GM12878 (cell line): ENCODE measurements at regions not wholly inside any gene's neighbourhood (a gene's known extent, or its start where the extent isn't known, plus 50 kb on each side); places are given as distances from the start of the nearest gene placed in this dataset.

Experiments used
- ATAC-seq: fragments of 200-7000 bp; cut with Tn5 transposase; 3 replicates; pipeline ENCODE4 v1.9.1; 2020; ENCODE audit warnings: mild to moderate bottlenecking, moderate library complexity
- BruUV-seq: library from RNA; stranded (reverse); fragments of 400-500 nt; replicated peaks from 2 replicates; lab custom pipeline; 2021; lab: Mats Ljungman, UMichigan
- CTCF ChIA-PET: fragments of 300-600 bp; sonication (Branson Sonifier 250); formaldehyde crosslinking; extraction: SDS; loops from one replicate; lab custom pipeline; 2021; ENCODE audit warnings: inconsistent platforms; lab: Yijun Ruan, JAX
- POLR2A ChIA-PET: fragments of 350-600 bp; formaldehyde crosslinking; extraction: SDS; loops from one replicate; lab custom pipeline; 2021; ENCODE audit warnings: inconsistent platforms; lab: Charles Lee
- RAD21 ChIA-PET: fragments of 300-600 bp; sonication (Branson Sonifier 250); formaldehyde crosslinking; loops from one replicate; lab custom pipeline; 2023; ENCODE audit warnings: antibody characterized with exemption; ENCODE audit not compliant: unreplicated experiment; lab: Charles Lee
- SMC1A ChIA-PET: fragments of 300-600 bp; sonication (Branson Sonifier 250); formaldehyde crosslinking; loops from one replicate; lab custom pipeline; 2023; ENCODE audit not compliant: unreplicated experiment, uncharacterized antibody; lab: Charles Lee
- DNase-seq: peaks from one replicate; pipeline ENCODE4 v3.0.0-alpha.2; 2011; ENCODE audit warnings: low read depth, low spot score
- FAIRE-seq: peaks from 3 replicates; lab custom pipeline; 2011; peaks lifted over from hg19 to GRCh38; lab: Jason Lieb, UNC
- H2AFZ ChIP-seq: 2 replicates; pipeline ENCODE4 v1.6.0; 2011; ENCODE audit warnings: low read depth, low read length, control low read depth; ENCODE audit not compliant: control insufficient read depth
- H3K27ac ChIP-seq: 2 replicates; pipeline ENCODE4 v1.5.1; 2011; ENCODE audit warnings: control low read depth; ENCODE audit not compliant: control insufficient read depth, insufficient read depth
- H3K27me3 ChIP-seq, 2 experiments: replicated peaks in 1 of 2; 2 replicates each; pipeline versions ENCODE4 v1.6.0 to v1.6.1; 2011; ENCODE audit warnings: low read length in 1 of 2; ENCODE audit not compliant: control insufficient read depth in 2 of 2, insufficient read depth in 2 of 2
- H3K36me3 ChIP-seq, 2 experiments: 2 replicates each; pipeline ENCODE4 v1.5.1; 2011; ENCODE audit warnings: low read length in 1 of 2; ENCODE audit not compliant: control insufficient read depth in 2 of 2, insufficient read depth in 2 of 2
- H3K4me1 ChIP-seq: 2 replicates; pipeline ENCODE4 v1.6.1; 2011; ENCODE audit warnings: mild to moderate bottlenecking, low read length, moderate library complexity, mixed read lengths; ENCODE audit not compliant: control insufficient read depth, insufficient read depth
- H3K4me2 ChIP-seq: 2 replicates; pipeline ENCODE4 v1.6.0; 2011; ENCODE audit warnings: control low read depth; ENCODE audit not compliant: control insufficient read depth, insufficient read depth
- H3K4me3 ChIP-seq: fragments of 200-600 bp; sonication (generic); 2 replicates; pipeline ENCODE4 v1.5.1; 2016
- H3K79me2 ChIP-seq: 2 replicates; pipeline ENCODE4 v1.6.0; 2011; ENCODE audit warnings: low read length; ENCODE audit not compliant: control insufficient read depth, insufficient read depth
- H3K9ac ChIP-seq: 2 replicates; pipeline ENCODE4 v1.8.0; 2011; ENCODE audit warnings: low read length, control low read depth, mixed read lengths; ENCODE audit not compliant: control insufficient read depth, insufficient read depth
- H3K9me3 ChIP-seq: replicated peaks from 3 replicates; pipeline ENCODE4 v1.5.1; 2011; ENCODE audit warnings: mild to moderate bottlenecking, low read length; ENCODE audit not compliant: control insufficient read depth, insufficient read depth
- H4K20me1 ChIP-seq: 2 replicates; pipeline ENCODE4 v1.6.0; 2011; ENCODE audit not compliant: control insufficient read depth, insufficient read depth
- CBX5 ChIP-seq: sonication (generic); IDR thresholded peaks from 2 replicates; pipeline ENCODE4 v1.6.1; 2016; ENCODE audit warnings: low read depth, moderate library complexity, mild to moderate bottlenecking, inconsistent platforms
- E4F1 ChIP-seq: fragments of 450-650 bp; IDR thresholded peaks from 2 replicates; pipeline ENCODE4 v1.6.1; 2018; ENCODE audit warnings: borderline replicate concordance, mild to moderate bottlenecking; ENCODE audit not compliant: partially characterized antibody
- EED ChIP-seq: sonication (generic); IDR thresholded peaks from 2 replicates; pipeline ENCODE4 v1.6.1; 2016; ENCODE audit warnings: antibody characterized with exemption, low read depth
- JUNB ChIP-seq: IDR thresholded peaks from 2 replicates; pipeline ENCODE4 v1.6.1; 2016; ENCODE audit warnings: antibody characterized with exemption, mild to moderate bottlenecking
- KLF5 ChIP-seq: fragments of 450-650 bp; IDR thresholded peaks from 2 replicates; pipeline ENCODE4 v1.6.1; 2014; ENCODE audit warnings: mild to moderate bottlenecking; ENCODE audit not compliant: partially characterized antibody
- NFYA ChIP-seq: IDR thresholded peaks from 2 replicates; pipeline ENCODE4 v1.6.1; 2011; ENCODE audit warnings: low read depth, mild to moderate bottlenecking, low read length, improper control_type of control experiment, borderline replicate concordance
- NRF1 ChIP-seq: conservative IDR thresholded peaks from 2 replicates; pipeline ENCODE4 v1.6.1; 2011; ENCODE audit warnings: mild to moderate bottlenecking, low read depth, low read length, improper control_type of control experiment
- RUNX3 ChIP-seq: IDR thresholded peaks from 2 replicates; pipeline ENCODE4 v1.6.1; 2012; ENCODE audit warnings: low read length, inconsistent platforms
- SMARCA5 ChIP-seq: fragments of 450-650 bp; IDR thresholded peaks from 2 replicates; pipeline ENCODE4 v1.6.1; 2017; ENCODE audit warnings: mild to moderate bottlenecking
- SUZ12 ChIP-seq: fragments of 200-600 bp; sonication (generic); IDR thresholded peaks from one replicate; pipeline ENCODE4 v1.6.1; 2018; ENCODE audit warnings: antibody characterized with exemption, mild to moderate bottlenecking; ENCODE audit not compliant: unreplicated experiment
- ZBTB33 ChIP-seq: fragments of 450-650 bp; IDR thresholded peaks from 2 replicates; pipeline ENCODE4 v1.6.1; 2017; ENCODE audit warnings: mild to moderate bottlenecking
- ZNF274 ChIP-seq: IDR thresholded peaks from one replicate; pipeline ENCODE4 v1.8.0; 2011; ENCODE audit not compliant: insufficient read length, insufficient read depth
- WGBS: methylation state at CpG from one replicate; pipeline ENCODE4 v1.1.6; 2016; ENCODE audit warnings: low lambda C conversion rate; ENCODE audit not compliant: insufficient replicate concordance, insufficient coverage; ENCODE audit errors: missing lambda C conversion rate; 5-methylcytosine and 5-hydroxymethylcytosine counted together
- in situ Hi-C: fragments of 300-500 bp; cut with MboI; formaldehyde crosslinking; loops from 9 replicates; pipeline ENCODE4 v1.14.3; 2018; ENCODE audit warnings: mixed read lengths
- intact Hi-C: fragments of 100-400 bp; cut with micrococcal nuclease; formaldehyde crosslinking; loops from one replicate; pipeline ENCODE4 v1.14.2; 2022; ENCODE audit not compliant: unreplicated experiment
- TF ChIP-seq, protein P1 (sequence below): IDR thresholded peaks from 2 replicates; pipeline ENCODE4 v1.6.1; 2012; ENCODE audit warnings: low read depth, low read length, improper control_type of control experiment
- TF ChIP-seq, protein P2 (sequence below): IDR thresholded peaks from 2 replicates; pipeline ENCODE4 v1.6.1; 2011; ENCODE audit warnings: low read depth, mild to moderate bottlenecking, low read length, moderate library complexity, borderline replicate concordance; ENCODE audit errors: extremely low read depth

DNA sequence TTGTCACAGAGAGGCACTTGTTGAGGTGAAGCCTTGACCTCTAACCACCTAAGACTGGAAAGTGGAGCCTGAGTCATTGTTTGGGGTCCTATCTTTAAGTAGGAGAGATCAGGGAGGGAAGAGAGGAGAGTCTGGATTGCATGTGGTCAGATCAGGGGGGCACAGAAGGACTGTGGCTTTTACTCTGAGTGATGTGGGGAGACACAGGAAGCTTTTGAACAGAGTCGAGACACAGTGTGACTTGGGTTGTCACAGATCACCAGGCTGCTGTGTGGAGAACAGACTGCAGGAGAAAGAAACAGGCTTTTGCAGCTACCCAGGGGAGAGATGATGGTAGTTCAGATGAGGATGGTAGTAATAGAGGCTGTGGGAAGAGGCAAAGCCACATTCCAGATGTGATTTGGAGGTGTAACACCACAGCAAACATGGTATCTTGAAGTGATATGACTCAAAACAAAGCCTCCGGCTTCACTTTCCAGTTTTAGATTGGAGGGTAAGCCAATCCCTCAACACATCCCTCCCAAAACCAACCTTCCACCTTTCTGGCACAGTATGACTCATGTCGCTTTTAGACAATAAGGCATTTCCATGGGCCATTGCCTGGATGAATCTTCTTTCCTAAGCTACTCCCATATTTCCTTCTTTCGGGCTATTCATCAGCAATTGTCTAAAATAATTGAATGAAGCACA, 125.8 kb upstream of the SLC44A3 start:
- H3K4me3 ChIP-seq = no peak overlapping the region
- H3K36me3 ChIP-seq = no peaks in the 10 kb centered on the region
- no peak for DNase-seq
- FAIRE-seq = no peak
- ChIA-PET CTCF (no interaction called here), POLR2A (no interaction called here), SMC1A (no interaction called here), RAD21 (no interaction called here)
- H3K9ac ChIP-seq = no peak overlapping the region
- no peaks in the 10 kb centered on the region for H3K9me3 ChIP-seq
- H3K4me2 ChIP-seq = no peak overlapping the region
- no TSS peak for BruUV-seq
- no peak overlapping the region for H3K27ac ChIP-seq
- no peaks in the 10 kb centered on the region for H3K4me1 ChIP-seq
- WGBS = 23% methylated on average over 4 of the region's 4 CpGs
- H2AFZ ChIP-seq = no peak overlapping the region
- no peak for ATAC-seq
- intact Hi-C loops (no loop called here), in situ Hi-C loops (no loop called here)
- H3K79me2 ChIP-seq = no peaks in the 10 kb centered on the region
- H4K20me1 ChIP-seq = no peaks in the 10 kb centered on the region
- TF ChIP-seq ZNF274 (no peak), NFYA (no peak), RUNX3 (peak; percentile 40)
- no peaks in the 10 kb centered on the region for H3K27me3 ChIP-seq

DNA sequence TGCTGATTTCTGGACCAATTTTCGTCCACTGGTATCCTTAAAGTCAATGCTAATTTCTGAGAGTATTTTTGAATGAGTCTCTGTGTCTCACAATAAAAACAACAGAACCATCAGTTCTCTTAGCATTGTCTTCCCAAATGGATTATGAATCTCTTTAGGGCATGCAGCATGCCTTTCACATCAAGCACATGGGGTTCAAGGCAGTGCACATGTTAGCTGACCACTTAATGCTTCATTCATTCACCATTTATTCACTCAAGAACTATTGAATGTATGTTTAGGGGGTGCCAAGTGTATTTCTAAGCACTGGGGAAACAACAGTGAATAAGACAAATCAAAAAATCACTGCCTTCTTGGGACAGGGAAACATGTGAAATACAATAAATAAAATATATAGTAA, 126.7 kb upstream of the SLC44A3 start:
- Histone ChIP-seq H2AFZ (no peak overlapping the region), H3K4me1 (no peaks in the 10 kb centered on the region), H3K36me3 (no peaks in the 10 kb centered on the region), H3K79me2 (no peaks in the 10 kb centered on the region), H3K4me3 (no peak overlapping the region), H3K27me3 (no peaks in the 10 kb centered on the region), H4K20me1 (no peaks in the 10 kb centered on the region), H3K4me2 (no peak overlapping the region), H3K9me3 (no peaks in the 10 kb centered on the region), H3K9ac (no peak overlapping the region), H3K27ac (no peak overlapping the region)
- intact Hi-C loops (no loop called here), in situ Hi-C loops (no loop called here)
- TF ChIP-seq, protein P1, sequence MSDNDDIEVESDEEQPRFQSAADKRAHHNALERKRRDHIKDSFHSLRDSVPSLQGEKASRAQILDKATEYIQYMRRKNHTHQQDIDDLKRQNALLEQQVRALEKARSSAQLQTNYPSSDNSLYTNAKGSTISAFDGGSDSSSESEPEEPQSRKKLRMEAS = no peak
- TF ChIP-seq SUZ12 (no peak), EED (no peak), SMARCA5 (no peak), CBX5 (no peak), NRF1 (no peak), JUNB (no peak), E4F1 (no peak), KLF5 (no peak), ZBTB33 (no peak)
- TF ChIP-seq, protein P2, sequence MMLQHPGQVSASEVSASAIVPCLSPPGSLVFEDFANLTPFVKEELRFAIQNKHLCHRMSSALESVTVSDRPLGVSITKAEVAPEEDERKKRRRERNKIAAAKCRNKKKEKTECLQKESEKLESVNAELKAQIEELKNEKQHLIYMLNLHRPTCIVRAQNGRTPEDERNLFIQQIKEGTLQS = no peak
- CTCF ChIA-PET = no interaction called here
- RAD21 ChIA-PET = no interaction called here
- ATAC-seq = no peak
- SMC1A ChIA-PET = no interaction called here
- POLR2A ChIA-PET = no interaction called here
- BruUV-seq = no TSS peak
- no peak for FAIRE-seq
- 41% methylated on average over 1 of the region's 1 CpG for WGBS
- DNase-seq = no peak
